Vagina (tissue), 2 donors: ENCODE measurements at regions not wholly inside any gene's neighbourhood (a gene's known extent, or its start where the extent isn't known, plus 50 kb on each side); places are given as distances from the start of the nearest gene placed in this dataset.

Source experiments
- DNase-seq, 2 donors: peaks; one replicate each; pipeline ENCODE4 v3.0.0-alpha.2; 2017; ENCODE audit errors: extremely low spot score in 2 of 2
- H3K27ac ChIP-seq: fragments of 200-600 bp; sonication (generic); one replicate; pipeline ENCODE4 v1.5.1; 2019
- H3K27me3 ChIP-seq: fragments of 200-600 bp; sonication (generic); one replicate; pipeline ENCODE4 v1.5.1; 2019
- H3K36me3 ChIP-seq, 2 donors: fragments of 200-600 bp; sonication (generic); one replicate each; pipeline ENCODE4 v1.5.1; 2017 to 2019
- H3K4me1 ChIP-seq: fragments of 200-600 bp; sonication (generic); one replicate; pipeline ENCODE4 v1.5.1; 2019
- H3K4me3 ChIP-seq, 2 donors: fragments of 200-600 bp; sonication (generic); 1 replicate in 1 of 2; 2 replicates in 1 of 2; pipeline ENCODE4 v1.5.1; 2016 to 2019
- H3K9me3 ChIP-seq: fragments of 200-600 bp; sonication (generic); one replicate; pipeline ENCODE4 v1.5.1; 2019
- POLR2A ChIP-seq, 2 donors: fragments of 450-650 bp; IDR thresholded peaks; one replicate each; pipeline ENCODE4 v1.6.1; 2017; ENCODE audit warnings: antibody characterized with exemption in 2 of 2, mild to moderate bottlenecking in 2 of 2, moderate library complexity in 2 of 2
- POLR2AphosphoS5 ChIP-seq, 2 donors: sonication (generic); formaldehyde crosslinking; IDR thresholded peaks; one replicate each; pipeline ENCODE4 v1.9.0; 2017; ENCODE audit warnings: antibody characterized with exemption in 2 of 2, mild to moderate bottlenecking in 2 of 2, low read depth in 1 of 2; ENCODE audit not compliant: insufficient read depth in 1 of 2
- intact Hi-C: fragments of 100-400 bp; cut with DNase I; formaldehyde crosslinking; loops from one replicate; pipeline ENCODE4 v1.15.1; 2023
- TF ChIP-seq, protein P1 (sequence below), 3 experiments: fragments of 450-650 bp in 2 of 3; fragments of 200-600 bp in 1 of 3; sonication (generic) in 1 of 3; IDR thresholded peaks; one replicate each; pipeline ENCODE4 v1.5.1; 2017 to 2019; ENCODE audit warnings: antibody characterized with exemption in 3 of 3, mild to moderate bottlenecking in 2 of 3, moderate library complexity in 2 of 3

DNA sequence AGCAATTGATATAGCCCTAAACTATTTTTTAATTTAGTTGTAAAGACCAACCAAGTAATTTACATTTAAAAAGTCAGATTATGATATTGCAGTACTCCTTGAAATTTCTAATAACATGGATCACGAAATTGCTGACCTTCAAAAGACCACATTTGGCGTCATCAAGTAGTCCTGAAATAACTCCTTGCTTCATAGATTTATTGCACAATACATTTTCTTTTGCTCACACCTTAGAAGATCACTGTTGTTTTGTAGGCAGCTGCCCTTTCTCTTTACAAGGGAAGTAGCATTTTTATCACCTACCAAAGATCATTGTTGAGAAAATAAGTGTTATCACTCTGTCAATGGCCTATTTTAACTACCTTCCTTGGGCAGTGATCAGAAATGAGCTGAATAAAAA is 815.8 kb downstream of the METTL15 start:
- TF ChIP-seq, protein P1, sequence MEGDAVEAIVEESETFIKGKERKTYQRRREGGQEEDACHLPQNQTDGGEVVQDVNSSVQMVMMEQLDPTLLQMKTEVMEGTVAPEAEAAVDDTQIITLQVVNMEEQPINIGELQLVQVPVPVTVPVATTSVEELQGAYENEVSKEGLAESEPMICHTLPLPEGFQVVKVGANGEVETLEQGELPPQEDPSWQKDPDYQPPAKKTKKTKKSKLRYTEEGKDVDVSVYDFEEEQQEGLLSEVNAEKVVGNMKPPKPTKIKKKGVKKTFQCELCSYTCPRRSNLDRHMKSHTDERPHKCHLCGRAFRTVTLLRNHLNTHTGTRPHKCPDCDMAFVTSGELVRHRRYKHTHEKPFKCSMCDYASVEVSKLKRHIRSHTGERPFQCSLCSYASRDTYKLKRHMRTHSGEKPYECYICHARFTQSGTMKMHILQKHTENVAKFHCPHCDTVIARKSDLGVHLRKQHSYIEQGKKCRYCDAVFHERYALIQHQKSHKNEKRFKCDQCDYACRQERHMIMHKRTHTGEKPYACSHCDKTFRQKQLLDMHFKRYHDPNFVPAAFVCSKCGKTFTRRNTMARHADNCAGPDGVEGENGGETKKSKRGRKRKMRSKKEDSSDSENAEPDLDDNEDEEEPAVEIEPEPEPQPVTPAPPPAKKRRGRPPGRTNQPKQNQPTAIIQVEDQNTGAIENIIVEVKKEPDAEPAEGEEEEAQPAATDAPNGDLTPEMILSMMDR (IDR thresholded peaks at IDR 0.05): no peak
- TF ChIP-seq POLR2A (IDR thresholded peaks at IDR 0.05) (no peak), POLR2AphosphoS5 (IDR thresholded peaks at IDR 0.05; ENCODE audit: insufficient read depth in 1 of 2, low read depth in 1 of 2) (no peak)
- no peaks in the 10 kb centered on the region for H3K4me1 ChIP-seq
- no peaks in the 10 kb centered on the region for H3K36me3 ChIP-seq
- intact Hi-C loops: no loop called here
- no peaks in the 10 kb centered on the region for H3K27me3 ChIP-seq
- H3K27ac ChIP-seq: no peak overlapping the region
- H3K9me3 ChIP-seq: no peaks in the 10 kb centered on the region
- no peak overlapping the region for H3K4me3 ChIP-seq
- DNase-seq: no peak

DNA sequence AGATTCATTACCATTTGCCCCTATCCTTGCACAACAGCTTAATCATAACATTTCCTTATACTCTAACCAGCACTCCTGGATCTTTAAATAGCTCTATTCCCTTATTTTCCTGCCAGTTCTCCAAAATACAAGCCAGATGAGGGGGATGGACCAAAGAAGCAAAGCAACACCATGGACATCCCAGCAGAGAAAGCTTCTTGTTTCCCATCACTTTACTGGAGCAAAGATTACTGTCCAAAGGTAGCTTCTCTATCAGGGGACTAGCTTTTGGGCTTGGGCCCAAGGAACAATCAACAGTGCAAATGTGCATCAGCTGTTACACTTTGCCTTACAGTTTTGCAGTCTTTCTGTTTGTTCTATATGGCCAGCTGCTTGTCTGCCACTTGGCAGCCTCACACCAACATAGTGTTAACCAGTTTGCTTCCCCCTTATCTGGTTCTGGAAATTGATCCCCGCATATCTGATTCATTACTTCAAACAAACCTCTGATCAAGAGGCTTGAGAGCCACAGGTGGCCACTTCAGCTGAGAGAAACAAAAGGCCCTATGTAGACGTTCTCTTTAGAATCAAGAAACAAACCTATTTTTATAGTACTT is 814.3 kb downstream of the METTL15 start:
- intact Hi-C loops: no loop called here
- no peak for TF ChIP-seq POLR2AphosphoS5 (IDR thresholded peaks at IDR 0.05; ENCODE audit: insufficient read depth in 1 of 2, low read depth in 1 of 2)
- TF ChIP-seq POLR2A (IDR thresholded peaks at IDR 0.05): no peak
- TF ChIP-seq, protein P1 (IDR thresholded peaks at IDR 0.05): no peak

DNA sequence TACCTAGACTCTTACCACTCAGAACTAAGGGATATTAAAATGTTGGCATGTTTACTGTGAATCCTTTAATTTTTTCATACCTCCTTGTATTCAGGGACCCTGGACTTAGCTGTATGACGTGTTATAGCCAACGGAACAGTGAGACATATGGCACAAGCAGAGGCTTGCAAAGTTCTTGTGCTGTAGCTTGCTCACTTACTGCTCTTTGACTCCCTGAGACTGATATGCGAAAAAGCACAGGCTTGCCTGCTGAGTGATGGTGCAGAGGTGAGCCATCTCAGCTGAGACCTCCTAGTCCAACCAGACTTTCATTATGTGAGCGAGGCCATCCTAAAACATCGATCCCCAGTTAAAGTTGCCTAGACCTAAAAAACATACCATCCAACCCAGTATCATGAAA is 811.0 kb downstream of the METTL15 start:
- H3K27me3 ChIP-seq: no peaks in the 10 kb centered on the region
- H3K27ac ChIP-seq: no peak overlapping the region
- no peaks in the 10 kb centered on the region for H3K4me1 ChIP-seq
- H3K36me3 ChIP-seq: no peaks in the 10 kb centered on the region
- no peaks in the 10 kb centered on the region for H3K9me3 ChIP-seq
- TF ChIP-seq, protein P1 (IDR thresholded peaks at IDR 0.05): no peak
- TF ChIP-seq POLR2A (IDR thresholded peaks at IDR 0.05): no peak
- TF ChIP-seq POLR2AphosphoS5 (IDR thresholded peaks at IDR 0.05; ENCODE audit: insufficient read depth in 1 of 2, low read depth in 1 of 2): no peak
- intact Hi-C loops: no loop called here
- no peak overlapping the region for H3K4me3 ChIP-seq
- DNase-seq: no peak

More for the DNA sequence above, 814.3 kb downstream of the METTL15 start:
- H3K27ac ChIP-seq: no peak overlapping the region
- no peaks in the 10 kb centered on the region for H3K9me3 ChIP-seq
- H3K4me3 ChIP-seq: no peak overlapping the region
- H3K4me1 ChIP-seq: no peaks in the 10 kb centered on the region
- no peak for DNase-seq
- H3K27me3 ChIP-seq: no peaks in the 10 kb centered on the region
- no peaks in the 10 kb centered on the region for H3K36me3 ChIP-seq

DNA sequence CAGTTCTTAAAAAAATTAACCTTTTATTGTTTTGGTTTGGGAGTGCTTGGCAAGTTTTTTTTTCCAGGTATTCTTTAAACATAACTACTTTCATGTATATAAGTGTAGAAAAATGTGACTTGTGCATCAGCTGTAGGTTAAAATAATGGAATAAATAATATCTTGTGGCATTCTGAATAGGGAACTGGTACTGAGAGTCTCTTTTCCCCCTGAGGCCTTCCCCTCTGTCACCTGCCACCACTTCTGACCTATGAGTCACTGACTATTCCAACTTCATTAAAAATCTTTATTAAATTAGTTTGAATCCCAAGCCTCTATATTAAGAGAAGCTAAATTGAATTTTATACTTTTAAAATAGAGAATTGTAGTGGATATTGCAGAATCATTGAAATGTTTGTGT is 805.7 kb downstream of the METTL15 start:
- Histone ChIP-seq H3K4me1 (no peaks in the 10 kb centered on the region), H3K4me3 (no peak overlapping the region), H3K36me3 (no peaks in the 10 kb centered on the region), H3K27ac (no peak overlapping the region), H3K9me3 (no peaks in the 10 kb centered on the region), H3K27me3 (no peaks in the 10 kb centered on the region)
- TF ChIP-seq POLR2AphosphoS5 (IDR thresholded peaks at IDR 0.05; ENCODE audit: insufficient read depth in 1 of 2, low read depth in 1 of 2): no peak
- TF ChIP-seq, protein P1 (IDR thresholded peaks at IDR 0.05): no peak
- TF ChIP-seq POLR2A (IDR thresholded peaks at IDR 0.05): no peak
- intact Hi-C loops: no loop called here
- DNase-seq: no peak

DNA sequence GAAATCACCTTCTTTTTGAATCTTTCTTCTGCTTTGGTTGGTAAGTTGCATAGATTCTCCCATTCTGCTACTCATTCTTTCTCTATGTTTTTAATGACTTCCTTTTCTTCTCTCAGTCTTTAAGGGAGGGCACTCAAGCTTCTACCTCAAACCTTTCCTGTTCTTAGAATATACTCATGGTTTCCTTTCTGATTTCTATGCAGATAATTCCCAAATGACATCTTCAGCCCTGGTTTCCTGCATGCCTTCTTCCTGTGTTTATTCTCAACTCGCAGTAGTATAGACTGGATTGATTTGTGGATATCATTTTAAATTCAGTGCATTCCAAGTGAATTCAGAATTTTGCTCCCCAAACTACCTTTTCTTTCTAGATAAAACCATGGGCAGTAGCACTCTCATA is 803.6 kb downstream of the METTL15 start:
- no peaks in the 10 kb centered on the region for H3K4me1 ChIP-seq
- H3K4me3 ChIP-seq: no peak overlapping the region
- no peaks in the 10 kb centered on the region for H3K9me3 ChIP-seq
- no peaks in the 10 kb centered on the region for H3K36me3 ChIP-seq
- no peak for DNase-seq
- H3K27me3 ChIP-seq: no peaks in the 10 kb centered on the region
- H3K27ac ChIP-seq: no peak overlapping the region
- no peak for TF ChIP-seq POLR2AphosphoS5 (IDR thresholded peaks at IDR 0.05; ENCODE audit: insufficient read depth in 1 of 2, low read depth in 1 of 2)
- TF ChIP-seq, protein P1 (IDR thresholded peaks at IDR 0.05): no peak
- TF ChIP-seq POLR2A (IDR thresholded peaks at IDR 0.05): no peak
- intact Hi-C loops: no loop called here
